Stomach (tissue), 8 donors: ENCODE measurements at regions not wholly inside any gene's neighbourhood (a gene's known extent, or its start where the extent isn't known, plus 50 kb on each side); places are given as distances from the start of the nearest gene placed in this dataset.

Experiments
- DNase-seq, 2 donors: peaks; one replicate each; pipeline versions ENCODE4 v3.0.0 to v3.0.0-alpha.2; 2013 to 2019
- H3K27ac ChIP-seq, 5 donors: fragments of 200-600 bp in 4 of 5; sonication (generic) in 4 of 5; one replicate each; pipeline ENCODE4 v1.5.1; 2013 to 2019; ENCODE audit warnings: mild to moderate bottlenecking in 1 of 5, moderate library complexity in 1 of 5
- H3K27me3 ChIP-seq, 3 donors: fragments of 200-600 bp; sonication (generic); one replicate each; pipeline ENCODE4 v1.5.1; 2017 to 2019; ENCODE audit warnings: mixed run types in 1 of 3
- H3K36me3 ChIP-seq, 4 donors: fragments of 200-600 bp; sonication (generic); 1 replicate in 3 of 4; 2 replicates in 1 of 4; pipeline ENCODE4 v1.5.1; 2016 to 2019
- H3K4me1 ChIP-seq, 4 donors: fragments of 200-600 bp; sonication (generic); one replicate each; pipeline ENCODE4 v1.5.1; 2016 to 2019
- H3K4me3 ChIP-seq, 4 donors: fragments of 200-600 bp; sonication (generic) in 3 of 4; one replicate each; pipeline ENCODE4 v1.5.1; 2016 to 2019; ENCODE audit warnings: mild to moderate bottlenecking in 1 of 4
- H3K9me3 ChIP-seq, 4 donors: fragments of 200-600 bp; sonication (generic); one replicate each; pipeline ENCODE4 v1.5.1; 2016 to 2019
- CTCF ChIP-seq, 7 experiments: fragments of 450-650 bp in 4 of 7; fragments of 200-600 bp in 3 of 7; sonication (generic) in 3 of 7; IDR thresholded peaks; one replicate each; pipeline ENCODE4 v1.5.1; 2016 to 2019; ENCODE audit warnings: antibody characterized with exemption in 7 of 7, control low read depth in 2 of 7, mild to moderate bottlenecking in 1 of 7
- EP300 ChIP-seq: sonication (generic); formaldehyde crosslinking; IDR thresholded peaks from one replicate; pipeline ENCODE4 v1.6.1; 2017; ENCODE audit warnings: antibody characterized with exemption
- POLR2A ChIP-seq, 4 donors: fragments of 450-650 bp; IDR thresholded peaks; one replicate each; pipeline ENCODE4 v1.6.1; 2016; ENCODE audit warnings: antibody characterized with exemption in 4 of 4, control low read depth in 2 of 4, mild to moderate bottlenecking in 1 of 4, moderate library complexity in 1 of 4
- POLR2AphosphoS5 ChIP-seq, 3 donors: sonication (generic); formaldehyde crosslinking; IDR thresholded peaks; one replicate each; pipeline ENCODE4 v1.6.1; 2016; ENCODE audit warnings: antibody characterized with exemption in 3 of 3
- WGBS, 5 donors: extraction: QIAGEN DNeasy Blood & Tissue Kit in 3 of 5; methylation state at CpG; one replicate each; pipeline versions ENCODE4 v1.1.5 to v1.1.7; 2013 to 2018; 5-methylcytosine and 5-hydroxymethylcytosine counted together
- intact Hi-C: fragments of 100-400 bp; cut with DNase I; formaldehyde crosslinking; loops from one replicate; pipeline ENCODE4 v1.15.1; 2023; ENCODE audit warnings: low total_unique reads
- donor health status: healthy with polysubstance abuse.
- donor health status: Bipolar disorder and iron deficiency.
- donor health status: healthy.

GRCh38 chr3:178244733-178245709, 291.2 kb upstream of the KCNMB2 start:
- peak in 1 of 2 donors; percentile 46 for DNase-seq

DNA sequence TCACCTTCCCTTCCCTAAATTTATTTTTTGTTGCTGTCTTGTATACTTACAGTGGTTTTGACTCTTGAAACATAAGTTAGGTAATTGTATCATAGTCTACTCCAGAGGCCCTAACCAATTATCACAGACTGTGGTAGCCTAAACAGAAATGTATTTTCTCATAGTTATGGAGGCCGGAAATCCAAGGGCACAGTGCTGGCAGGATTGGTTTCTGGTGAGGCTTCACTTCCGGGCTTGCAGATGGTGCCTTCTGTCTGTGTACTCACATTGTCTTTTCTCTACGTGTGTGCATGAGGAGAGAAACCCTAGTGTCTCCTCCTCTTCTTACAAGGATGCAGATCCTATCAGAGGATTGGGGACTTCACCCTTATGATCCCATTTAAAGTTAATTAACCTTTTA, 290.2 kb upstream of the KCNMB2 start:
- no peak for DNase-seq
- no peak for TF ChIP-seq POLR2A (IDR thresholded peaks at IDR 0.05)
- TF ChIP-seq CTCF (IDR thresholded peaks at IDR 0.05) = no peak
- no peak for TF ChIP-seq POLR2AphosphoS5 (IDR thresholded peaks at IDR 0.05)
- no peak for TF ChIP-seq EP300
- WGBS, 5 donors = 87 to 92% (median 89%) methylated on average over 3 of the region's 3 CpGs
- intact Hi-C loops = no loop called here
- no peaks in the 10 kb centered on the region for H3K27me3 ChIP-seq
- H3K4me3 ChIP-seq = no peak overlapping the region
- H3K36me3 ChIP-seq = no peaks in the 10 kb centered on the region
- H3K27ac ChIP-seq = no peak overlapping the region
- peaks cover 0 to 13% (median 4%) of the 10 kb centered on the region in 4 donors for H3K4me1 ChIP-seq
- H3K9me3 ChIP-seq = peaks cover 0 to 6% (median 0%) of the 10 kb centered on the region in 4 donors

More at GRCh38 chr3:178244733-178245709, 291.2 kb upstream of the KCNMB2 start:
- H3K36me3 ChIP-seq = no peaks in the 10 kb centered on the region
- H3K27ac ChIP-seq = no peak overlapping the region
- H3K27me3 ChIP-seq = no peaks in the 10 kb centered on the region
- peaks cover 0 to 13% (median 4%) of the 10 kb centered on the region in 4 donors for H3K4me1 ChIP-seq
- WGBS, 5 donors = 55 to 66% (median 61%) methylated on average over 11 of the region's 11 CpGs
- intact Hi-C loops = no loop called here
- TF ChIP-seq POLR2A (IDR thresholded peaks at IDR 0.05) = no peak
- TF ChIP-seq POLR2AphosphoS5 (IDR thresholded peaks at IDR 0.05) = no peak
- no peak for TF ChIP-seq EP300
- no peak for TF ChIP-seq CTCF (IDR thresholded peaks at IDR 0.05)
- no peak overlapping the region for H3K4me3 ChIP-seq
- no peaks in the 10 kb centered on the region for H3K9me3 ChIP-seq

GRCh38 chr3:178255315-178255714, 280.9 kb upstream of the KCNMB2 start:
- WGBS, 5 donors = 51 to 69% (median 62%) methylated on average over 2 of the region's 2 CpGs
- H3K4me1 ChIP-seq = no peaks in the 10 kb centered on the region
- no peak overlapping the region for H3K27ac ChIP-seq
- no peaks in the 10 kb centered on the region for H3K36me3 ChIP-seq
- H3K27me3 ChIP-seq = no peaks in the 10 kb centered on the region
- H3K4me3 ChIP-seq = no peak overlapping the region
- DNase-seq = no peak
- intact Hi-C loops = no loop called here
- peaks cover 0 to 5% (median 0%) of the 10 kb centered on the region in 4 donors for H3K9me3 ChIP-seq
- TF ChIP-seq EP300 (no peak), CTCF (IDR thresholded peaks at IDR 0.05) (no peak), POLR2A (IDR thresholded peaks at IDR 0.05) (no peak), POLR2AphosphoS5 (IDR thresholded peaks at IDR 0.05) (no peak)

- intact Hi-C loops = no loop called here
- 82 to 91% (median 86%) methylated on average over 4 of the region's 4 CpGs for WGBS, 5 donors
Observed at GRCh38 chr3:178257491-178257890, 278.7 kb upstream of the KCNMB2 start.

More at GRCh38 chr3:178257491-178257890, 278.7 kb upstream of the KCNMB2 start:
- Histone ChIP-seq H3K4me3 (no peak overlapping the region), H3K27me3 (no peaks in the 10 kb centered on the region), H3K36me3 (no peaks in the 10 kb centered on the region), H3K4me1 (peaks cover 0 to 11% (median 5%) of the 10 kb centered on the region in 4 donors), H3K9me3 (no peaks in the 10 kb centered on the region), H3K27ac (no peak overlapping the region)
- DNase-seq = no peak
- TF ChIP-seq POLR2A (IDR thresholded peaks at IDR 0.05) (no peak), EP300 (no peak), POLR2AphosphoS5 (IDR thresholded peaks at IDR 0.05) (no peak), CTCF (IDR thresholded peaks at IDR 0.05) (no peak)
